ENCODE measurements at regions not wholly inside any gene's neighbourhood (a gene's known extent, or its start where the extent isn't known, plus 50 kb on each side); places are given as distances from the start of the nearest gene placed in this dataset.

GRCh38 chr4:174394915-174395314, 111.2 kb downstream of the CEP44 start:
- TF ChIP-seq CTCF (IDR thresholded peaks at IDR 0.05) (no peak), REST (IDR thresholded peaks at IDR 0.05; ENCODE audit: insufficient read depth in 1 of 2, low read depth in 2 of 2, low read length in 1 of 2) (no peak), TCF7L2 (IDR thresholded peaks at IDR 0.05; ENCODE audit: low read depth, low read length) (no peak), POLR2AphosphoS5 (IDR thresholded peaks at IDR 0.05; ENCODE audit: low read depth, low read length) (no peak)

All from Panc1 (cell line).